Chondrocyte (in vitro differentiated cells): ENCODE measurements at regions not wholly inside any gene's neighbourhood (a gene's known extent, or its start where the extent isn't known, plus 50 kb on each side); places are given as distances from the start of the nearest gene placed in this dataset.

Experiments
- DNase-seq: peaks from one replicate; pipeline ENCODE4 v3.0.0; 2021; ENCODE audit warnings: mixed read lengths, low spot score
- H3K27ac Mint-ChIP-seq: one replicate; pipeline ENCODE4 v1.8.0; 2021; ENCODE audit warnings: mild to moderate bottlenecking, moderate library complexity, mixed read lengths; ENCODE audit not compliant: unreplicated experiment
- H3K27me3 Mint-ChIP-seq: 2 replicates; pipeline ENCODE4 v1.8.0; 2021; ENCODE audit warnings: low read depth, mixed read lengths
- H3K36me3 Mint-ChIP-seq: 2 replicates; pipeline ENCODE4 v1.8.0; 2021; ENCODE audit warnings: low read depth, mixed read lengths
- H3K4me1 Mint-ChIP-seq: 2 replicates; pipeline ENCODE4 v1.8.0; 2021; ENCODE audit warnings: low read depth, mild to moderate bottlenecking, mixed read lengths
- H3K4me3 Mint-ChIP-seq: one replicate; pipeline ENCODE4 v1.8.0; 2021; ENCODE audit warnings: mild to moderate bottlenecking, moderate library complexity, mixed read lengths; ENCODE audit not compliant: unreplicated experiment
- H3K9me3 Mint-ChIP-seq: 2 replicates; pipeline ENCODE4 v1.8.0; 2021; ENCODE audit warnings: low read depth, mixed read lengths
- TF ChIP-seq, protein P1 (sequence below): fragments of 200-600 bp; sonication (generic); IDR thresholded peaks from 2 replicates; pipeline ENCODE4 v1.5.0; 2021; ENCODE audit warnings: antibody characterized with exemption, mild to moderate bottlenecking, moderate library complexity

DNA sequence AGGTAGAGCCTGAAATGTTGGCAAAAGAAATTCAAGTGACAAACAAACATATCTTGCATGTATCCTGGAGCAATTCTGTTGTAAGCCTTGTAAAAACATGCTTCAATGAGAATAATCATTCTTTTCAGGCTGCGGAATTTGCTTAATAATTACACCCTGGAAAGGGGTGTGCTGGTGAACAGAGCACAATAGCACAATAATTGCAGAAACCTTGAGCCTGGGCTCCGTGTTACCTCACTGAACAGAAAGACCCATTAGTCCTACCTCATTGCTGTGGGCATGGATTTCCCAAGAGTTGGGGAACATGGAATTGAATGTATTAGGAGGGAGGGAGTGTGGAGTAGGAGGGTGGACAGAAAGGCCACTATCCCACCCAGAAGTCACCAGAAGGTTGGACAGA, 168.0 kb upstream of the ALKAL2 start:
- DNase-seq: no peak
- Mint-ChIP-seq H3K9me3 (no peaks in the 10 kb centered on the region), H3K4me3 (no peak overlapping the region), H3K36me3 (no peaks in the 10 kb centered on the region), H3K27me3 (peaks cover 19% of the 10 kb centered on the region), H3K4me1 (peaks cover 6% of the 10 kb centered on the region), H3K27ac (no peak overlapping the region)
- TF ChIP-seq, protein P1, sequence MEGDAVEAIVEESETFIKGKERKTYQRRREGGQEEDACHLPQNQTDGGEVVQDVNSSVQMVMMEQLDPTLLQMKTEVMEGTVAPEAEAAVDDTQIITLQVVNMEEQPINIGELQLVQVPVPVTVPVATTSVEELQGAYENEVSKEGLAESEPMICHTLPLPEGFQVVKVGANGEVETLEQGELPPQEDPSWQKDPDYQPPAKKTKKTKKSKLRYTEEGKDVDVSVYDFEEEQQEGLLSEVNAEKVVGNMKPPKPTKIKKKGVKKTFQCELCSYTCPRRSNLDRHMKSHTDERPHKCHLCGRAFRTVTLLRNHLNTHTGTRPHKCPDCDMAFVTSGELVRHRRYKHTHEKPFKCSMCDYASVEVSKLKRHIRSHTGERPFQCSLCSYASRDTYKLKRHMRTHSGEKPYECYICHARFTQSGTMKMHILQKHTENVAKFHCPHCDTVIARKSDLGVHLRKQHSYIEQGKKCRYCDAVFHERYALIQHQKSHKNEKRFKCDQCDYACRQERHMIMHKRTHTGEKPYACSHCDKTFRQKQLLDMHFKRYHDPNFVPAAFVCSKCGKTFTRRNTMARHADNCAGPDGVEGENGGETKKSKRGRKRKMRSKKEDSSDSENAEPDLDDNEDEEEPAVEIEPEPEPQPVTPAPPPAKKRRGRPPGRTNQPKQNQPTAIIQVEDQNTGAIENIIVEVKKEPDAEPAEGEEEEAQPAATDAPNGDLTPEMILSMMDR: no peak

DNA sequence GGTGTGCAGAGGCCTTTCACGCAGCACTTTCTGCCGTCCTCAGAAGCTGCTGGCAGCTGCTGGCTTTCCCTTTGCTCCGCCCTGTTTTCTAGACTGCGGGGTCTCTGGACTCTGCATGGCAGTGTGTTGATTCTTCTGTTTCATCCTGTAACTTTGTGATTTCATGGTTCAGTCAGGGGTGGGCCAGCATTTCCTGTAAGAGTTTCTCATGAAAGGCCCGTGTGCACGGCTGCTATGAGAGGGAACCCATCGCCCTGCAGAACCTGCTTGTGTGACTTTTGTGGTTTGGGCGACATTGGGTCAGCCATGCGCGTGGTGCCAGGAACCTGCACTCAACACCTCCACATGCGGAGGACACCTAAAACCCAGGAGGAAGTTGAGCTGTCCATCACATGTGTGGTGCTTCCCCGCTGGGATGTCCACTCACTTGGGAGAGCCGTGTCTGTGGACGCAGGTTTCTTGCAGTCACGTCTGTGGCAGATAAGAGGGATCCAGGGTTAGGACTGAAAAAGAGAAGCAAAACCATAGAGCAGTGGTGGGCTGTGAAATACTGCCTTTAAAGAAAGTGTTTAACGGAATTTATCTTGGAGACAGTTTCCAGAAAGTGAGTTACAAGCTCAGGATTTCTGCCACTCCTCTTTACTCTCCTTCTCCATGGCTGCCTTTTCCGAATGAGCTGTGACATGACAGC, 167.3 kb upstream of the ALKAL2 start:
- Mint-ChIP-seq H3K36me3 (no peaks in the 10 kb centered on the region), H3K27ac (no peak overlapping the region), H3K27me3 (peaks cover 19% of the 10 kb centered on the region), H3K4me1 (peaks cover 5% of the 10 kb centered on the region), H3K9me3 (no peaks in the 10 kb centered on the region), H3K4me3 (no peak overlapping the region)
- DNase-seq: no peak
- TF ChIP-seq, protein P1: no peak

DNA sequence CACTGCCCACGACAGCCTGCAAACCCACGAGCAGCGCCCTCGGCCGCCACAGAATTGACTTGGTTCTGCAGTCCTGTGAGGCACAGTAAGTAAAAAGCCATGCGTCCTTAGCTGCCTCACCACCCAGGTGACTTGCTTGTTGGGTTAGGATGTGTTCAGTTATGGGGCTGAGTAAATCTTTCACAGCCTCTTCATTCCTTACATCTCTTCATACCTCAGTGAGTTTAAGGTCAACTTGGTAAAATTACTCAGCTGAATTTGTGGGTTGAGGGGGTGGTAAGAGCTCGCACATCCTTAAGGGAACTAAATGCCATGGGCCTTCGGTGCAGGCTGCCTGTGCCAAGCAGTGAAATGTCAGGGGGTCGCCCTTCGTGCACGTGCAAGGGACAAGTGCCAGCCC, 165.2 kb upstream of the ALKAL2 start:
- Mint-ChIP-seq H3K27ac (no peak overlapping the region), H3K4me3 (no peak overlapping the region), H3K36me3 (no peaks in the 10 kb centered on the region), H3K27me3 (peaks cover 12% of the 10 kb centered on the region), H3K4me1 (peaks cover 6% of the 10 kb centered on the region), H3K9me3 (no peaks in the 10 kb centered on the region)
- DNase-seq: no peak
- TF ChIP-seq, protein P1: no peak

DNA sequence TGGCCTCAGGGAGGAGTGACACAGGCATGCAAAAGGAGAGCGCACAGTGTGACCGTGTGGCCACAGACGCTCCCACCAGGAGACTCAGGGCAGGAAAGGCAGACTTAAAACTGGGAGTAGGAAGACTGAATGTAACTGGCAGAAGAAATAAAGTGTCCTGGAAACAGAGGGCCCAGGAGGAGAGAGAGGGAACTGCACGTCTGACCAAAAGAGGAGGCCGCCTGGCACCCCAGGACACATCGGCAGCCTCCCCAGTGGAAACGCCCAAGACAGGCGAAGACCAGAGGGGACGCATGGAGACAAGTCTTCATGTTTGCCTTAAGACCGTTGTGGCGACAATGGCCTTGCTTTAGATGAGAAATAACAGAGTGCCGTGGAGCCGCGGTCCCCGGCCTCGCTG, 163.6 kb upstream of the ALKAL2 start:
- no peak for DNase-seq
- peaks cover 6% of the 10 kb centered on the region for H3K4me1 Mint-ChIP-seq
- H3K27me3 Mint-ChIP-seq: peaks cover 8% of the 10 kb centered on the region
- H3K9me3 Mint-ChIP-seq: no peaks in the 10 kb centered on the region
- TF ChIP-seq, protein P1: no peak
- H3K4me3 Mint-ChIP-seq: no peak overlapping the region
- H3K36me3 Mint-ChIP-seq: no peaks in the 10 kb centered on the region
- peak overlapping the region; percentile 45 for H3K27ac Mint-ChIP-seq

DNA sequence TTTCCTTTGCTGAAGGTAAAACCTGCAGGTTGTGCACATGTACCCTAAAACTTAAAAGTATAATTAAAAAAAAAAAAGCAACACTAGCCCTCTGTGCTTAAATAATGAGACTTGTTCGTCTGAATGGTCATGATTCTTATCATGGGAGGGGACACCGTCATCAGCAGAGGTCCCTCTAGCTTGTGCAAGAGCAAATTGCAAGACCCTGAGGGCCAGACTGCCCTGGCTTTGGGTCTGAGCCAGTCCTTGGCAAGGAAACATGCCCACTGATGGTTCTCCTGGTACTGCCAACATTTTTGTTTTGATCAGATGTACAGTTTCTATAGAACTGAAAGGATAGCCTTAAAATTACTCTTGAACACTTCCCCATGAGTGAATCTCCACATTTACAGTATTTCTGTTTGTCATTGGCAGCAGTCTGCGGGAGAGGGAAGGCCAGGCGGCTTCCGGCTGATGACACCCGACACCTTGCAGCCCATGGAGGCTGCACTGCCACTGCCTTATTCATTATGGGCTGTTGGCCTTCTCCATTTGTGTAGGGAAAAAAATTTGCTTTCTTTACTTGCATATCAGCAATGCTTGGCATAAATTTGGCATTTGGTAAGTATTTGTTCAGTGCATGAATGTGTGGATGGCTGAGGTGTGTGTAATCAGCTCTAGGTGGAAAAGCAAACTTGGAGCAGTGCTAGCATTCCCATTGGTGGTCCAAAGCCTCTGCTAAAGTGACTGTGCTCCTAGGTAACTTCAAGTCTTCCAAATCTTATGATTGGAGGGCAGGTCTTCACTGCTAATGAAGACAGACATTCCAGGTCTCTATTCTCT, 161.6 kb upstream of the ALKAL2 start:
- H3K27me3 Mint-ChIP-seq: no peaks in the 10 kb centered on the region
- no peaks in the 10 kb centered on the region for H3K36me3 Mint-ChIP-seq
- H3K4me1 Mint-ChIP-seq: peaks cover 6% of the 10 kb centered on the region
- no peak overlapping the region for H3K4me3 Mint-ChIP-seq
- TF ChIP-seq, protein P1: no peak
- H3K27ac Mint-ChIP-seq: no peak overlapping the region
- DNase-seq: no peak
- no peaks in the 10 kb centered on the region for H3K9me3 Mint-ChIP-seq
